LHCN-M2 (cell line): ENCODE measurements at regions not wholly inside any gene's neighbourhood (a gene's known extent, or its start where the extent isn't known, plus 50 kb on each side); places are given as distances from the start of the nearest gene placed in this dataset.
"Not testable (repeated sequence)": the region's sequence is repeated elsewhere in the genome, so short reads cannot be mapped to it uniquely, and the experiment has no call there.

ENCODE experiments used
- DNase-seq: peaks from one replicate; pipeline ENCODE4 v3.0.0-alpha.2; 2012; ENCODE audit warnings: low read depth

- DNase-seq, result peak; percentile 32
Measured at GRCh38 chr2:55811048-55811447, 112.5 kb downstream of the EFEMP1 start.

GRCh38 chr2:55810622-55811020, 113.0 kb downstream of the EFEMP1 start:
- DNase-seq, result no peak

- DNase-seq, result no peak
Measured at GRCh38 chr2:55809875-55810621, 113.5 kb downstream of the EFEMP1 start.

GRCh38 chr2:55807900-55808299, 114.3 kb upstream of the PNPT1 start:
- DNase-seq, result no peak

GRCh38 chr2:55805686-55806085, 112.0 kb upstream of the PNPT1 start:
- DNase-seq, result no peak

GRCh38 chr2:55804535-55804934, 110.9 kb upstream of the PNPT1 start:
- no peak for DNase-seq

GRCh38 chr2:55802067-55802466, 108.4 kb upstream of the PNPT1 start:
- DNase-seq, result no peak

- no peak for DNase-seq
Measured at GRCh38 chr2:55801436-55801835, 107.8 kb upstream of the PNPT1 start.

GRCh38 chr2:55799624-55800023, 106.0 kb upstream of the PNPT1 start:
- not testable (repeated sequence) for DNase-seq

GRCh38 chr2:55796121-55796520, 102.5 kb upstream of the PNPT1 start:
- no peak for DNase-seq

- DNase-seq, result not testable (repeated sequence)
Measured at GRCh38 chr2:55793602-55794001, 100.0 kb upstream of the PNPT1 start.

- DNase-seq, result no peak
Measured at GRCh38 chr2:55786280-55786679, 92.6 kb upstream of the PNPT1 start.

GRCh38 chr2:55783751-55784150, 90.1 kb upstream of the PNPT1 start:
- DNase-seq, result not testable (repeated sequence)

- no peak for DNase-seq
Measured at GRCh38 chr2:55782528-55783173, 89.0 kb upstream of the PNPT1 start.

GRCh38 chr2:55781542-55781941, 87.9 kb upstream of the PNPT1 start:
- no peak for DNase-seq

- no peak for DNase-seq
Measured at GRCh38 chr2:55780697-55781096, 87.1 kb upstream of the PNPT1 start.

- peak; percentile 83 for DNase-seq
Measured at GRCh38 chr2:55779459-55780421, 86.1 kb upstream of the PNPT1 start.

GRCh38 chr2:55776966-55777365, 83.3 kb upstream of the PNPT1 start:
- no peak for DNase-seq

GRCh38 chr2:55776479-55776878, 82.8 kb upstream of the PNPT1 start:
- DNase-seq, result no peak

- DNase-seq, result no peak
Measured at GRCh38 chr2:55775828-55776227, 82.2 kb upstream of the PNPT1 start.

GRCh38 chr2:55773651-55774050, 80.0 kb upstream of the PNPT1 start:
- not testable (repeated sequence) for DNase-seq
